HUES6 (cell line): ENCODE measurements at regions not wholly inside any gene's neighbourhood (a gene's known extent, or its start where the extent isn't known, plus 50 kb on each side); places are given as distances from the start of the nearest gene placed in this dataset.
"Not testable (repeated sequence)": the region's sequence is repeated elsewhere in the genome, so short reads cannot be mapped to it uniquely, and the experiment has no call there.

ENCODE experiments used
- H3K27ac ChIP-seq: 2 replicates; pipeline ENCODE4 v1.7.0; 2013; ENCODE audit warnings: low read depth, mild to moderate bottlenecking, low read length, inconsistent platforms
- H3K27me3 ChIP-seq: 2 replicates; pipeline ENCODE4 v1.6.1; 2013; ENCODE audit warnings: low read length; ENCODE audit not compliant: control insufficient read depth, insufficient read depth
- H3K36me3 ChIP-seq: 2 replicates; pipeline ENCODE4 v1.6.1; 2013; ENCODE audit warnings: low read length; ENCODE audit not compliant: control insufficient read depth, insufficient read depth
- H3K4me1 ChIP-seq: 2 replicates; pipeline ENCODE4 v1.6.1; 2013; ENCODE audit warnings: low read length; ENCODE audit not compliant: control insufficient read depth, insufficient read depth
- H3K4me3 ChIP-seq: 2 replicates; pipeline ENCODE4 v1.5.1; 2013; ENCODE audit warnings: low read depth, low read length
- H3K9ac ChIP-seq: one replicate; pipeline ENCODE4 v1.6.1; 2013; ENCODE audit warnings: mild to moderate bottlenecking, low read length
- H3K9me3 ChIP-seq: 2 replicates; pipeline ENCODE4 v1.6.1; 2013; ENCODE audit warnings: low read depth, low read length; ENCODE audit not compliant: control insufficient read depth, insufficient read depth

DNA sequence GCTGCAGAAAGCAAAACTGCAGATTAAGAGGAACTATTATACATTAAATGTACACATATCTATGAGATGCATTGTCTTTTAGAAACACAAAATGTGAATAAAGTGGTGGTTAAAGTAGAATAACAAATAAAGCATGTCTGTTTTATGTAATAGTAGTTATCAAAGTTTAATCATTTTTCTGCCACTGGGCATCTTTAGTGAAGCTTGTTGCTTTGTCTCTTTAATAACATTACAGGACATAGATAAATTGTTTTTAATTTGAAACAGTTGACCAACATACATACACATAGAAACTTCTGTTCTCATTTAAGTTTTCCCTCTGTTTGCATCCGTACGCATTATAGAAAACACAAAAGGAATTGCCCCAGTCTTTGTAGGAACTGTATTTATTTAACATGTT, 1700.0 kb upstream of the ADGRL3 start:
- H3K27ac ChIP-seq, result no peak overlapping the region
- H3K9me3 ChIP-seq, result no peaks in the 10 kb centered on the region
- H3K4me1 ChIP-seq, result peaks cover 11% of the 10 kb centered on the region
- no peak overlapping the region for H3K9ac ChIP-seq
- H3K36me3 ChIP-seq, result no peaks in the 10 kb centered on the region
- no peak overlapping the region for H3K4me3 ChIP-seq
- no peaks in the 10 kb centered on the region for H3K27me3 ChIP-seq

DNA sequence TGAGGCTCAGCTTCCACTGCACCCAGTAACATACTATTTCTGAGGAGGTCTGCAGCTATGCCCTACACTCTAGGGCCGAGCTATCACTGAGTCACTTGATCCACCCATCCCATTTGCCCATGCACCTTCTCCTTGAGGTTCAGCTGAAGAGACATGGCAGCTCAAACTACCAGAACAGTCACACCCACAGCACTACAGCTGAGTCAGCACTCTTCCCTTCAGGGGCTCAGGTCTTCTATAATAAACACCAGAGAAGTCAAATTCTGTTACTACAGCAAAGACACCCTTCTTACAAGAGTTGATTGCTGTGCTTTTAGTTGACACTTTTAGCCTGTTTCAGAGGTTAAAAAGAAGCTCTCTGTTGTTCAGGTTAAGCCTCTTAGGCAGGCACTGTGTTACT, 1696.4 kb upstream of the ADGRL3 start:
- Histone ChIP-seq H3K9me3 (no peaks in the 10 kb centered on the region), H3K27ac (no peak overlapping the region), H3K4me1 (peaks cover 11% of the 10 kb centered on the region), H3K36me3 (no peaks in the 10 kb centered on the region), H3K27me3 (no peaks in the 10 kb centered on the region), H3K4me3 (no peak overlapping the region), H3K9ac (no peak overlapping the region)

DNA sequence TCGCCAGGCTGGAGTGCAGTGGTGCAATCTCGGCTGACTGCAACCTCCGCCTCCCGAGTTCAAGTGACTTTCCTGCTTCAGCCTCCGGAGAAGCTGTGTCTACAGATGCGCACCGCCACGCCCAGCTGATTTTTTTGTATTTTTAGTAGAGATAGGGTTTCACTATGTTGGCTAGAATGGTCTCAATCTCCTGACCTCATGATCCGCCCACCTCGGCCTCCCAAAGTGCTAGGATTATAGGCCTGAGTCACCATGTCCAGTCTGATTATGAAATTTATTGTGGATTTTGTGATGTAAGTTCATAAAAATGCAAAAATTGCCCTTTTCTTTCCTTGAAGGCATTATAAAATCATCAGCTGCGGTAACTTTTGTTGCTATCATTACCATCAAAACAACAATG, 1688.3 kb upstream of the ADGRL3 start:
- H3K9ac ChIP-seq, H3K4me3 ChIP-seq, H3K36me3 ChIP-seq, H3K9me3 ChIP-seq, H3K27ac ChIP-seq, H3K4me1 ChIP-seq, H3K27me3 ChIP-seq: not testable (repeated sequence)

DNA sequence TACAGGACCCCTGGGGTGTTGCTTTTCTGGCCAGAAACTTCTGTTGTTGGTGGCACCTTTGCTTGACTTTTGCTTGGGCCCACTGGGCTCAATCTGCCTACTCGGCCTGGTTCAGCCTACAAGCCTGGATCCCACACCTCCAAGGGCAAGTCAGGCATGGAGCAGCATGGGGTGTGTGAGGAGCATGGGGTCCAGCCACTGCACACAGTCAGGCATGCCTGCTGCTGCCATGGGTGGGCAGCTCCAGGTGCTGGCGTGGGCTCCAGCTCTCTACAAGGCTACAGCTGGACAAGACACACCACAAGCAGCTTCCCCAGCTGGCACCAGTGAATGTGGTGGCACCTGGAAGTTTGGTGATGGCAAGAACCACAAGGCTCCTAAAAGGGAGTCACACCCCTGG, 1683.1 kb upstream of the ADGRL3 start:
- no peaks in the 10 kb centered on the region for H3K27me3 ChIP-seq
- H3K4me3 ChIP-seq, result no peak overlapping the region
- H3K4me1 ChIP-seq, result no peaks in the 10 kb centered on the region
- H3K9me3 ChIP-seq, result no peaks in the 10 kb centered on the region; the same call in 1 of the 2 replicates
- no peak overlapping the region for H3K9ac ChIP-seq
- H3K36me3 ChIP-seq, result no peaks in the 10 kb centered on the region
- H3K27ac ChIP-seq, result no peak overlapping the region

DNA sequence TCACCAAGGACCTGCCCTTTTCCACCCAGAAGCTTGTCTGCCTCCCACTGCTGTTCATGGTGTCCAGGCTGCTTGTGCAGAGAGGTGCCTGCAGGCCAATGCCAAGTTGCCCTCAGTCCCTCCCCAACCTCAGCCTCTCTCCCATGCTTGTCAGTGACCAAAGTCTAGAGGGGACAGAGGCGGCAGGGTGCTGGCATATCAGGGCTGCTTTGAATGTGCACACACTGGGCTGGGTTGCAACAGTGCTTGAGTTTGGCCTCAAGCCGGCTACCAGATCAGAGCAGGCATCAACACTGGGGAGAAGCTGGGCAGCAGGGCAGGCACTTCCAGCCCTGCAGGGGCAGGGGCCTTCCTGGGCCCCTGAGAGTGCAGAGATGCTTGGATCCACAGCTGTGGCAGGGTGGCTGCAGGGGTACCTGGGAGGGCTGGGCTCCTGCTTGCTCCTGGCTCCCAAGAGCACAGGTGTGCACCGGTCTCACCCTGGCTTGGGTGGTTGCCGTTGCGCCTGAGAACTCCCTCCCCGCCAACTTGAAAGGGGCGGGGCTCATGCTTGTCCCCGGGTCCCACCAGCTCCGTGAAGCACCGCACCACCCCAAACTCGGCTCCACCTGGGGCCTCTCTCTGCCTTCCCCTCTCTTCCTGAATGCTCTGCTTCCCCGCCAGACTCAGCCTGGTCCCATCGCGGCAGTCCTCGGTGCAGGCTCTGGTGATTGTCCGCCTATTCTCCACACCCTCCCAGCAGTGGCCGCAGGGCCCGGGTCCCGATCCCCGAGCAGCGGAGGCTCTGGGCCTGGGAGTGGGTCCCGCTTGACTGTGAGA, 1681.9 kb upstream of the ADGRL3 start:
- Histone ChIP-seq H3K27me3 (no peaks in the 10 kb centered on the region), H3K9ac (no peak overlapping the region), H3K27ac (no peak overlapping the region), H3K4me1 (no peaks in the 10 kb centered on the region), H3K4me3 (peak overlapping the region; percentile 55), H3K36me3 (no peaks in the 10 kb centered on the region), H3K9me3 (no peaks in the 10 kb centered on the region; the same call in 1 of the 2 replicates)

DNA sequence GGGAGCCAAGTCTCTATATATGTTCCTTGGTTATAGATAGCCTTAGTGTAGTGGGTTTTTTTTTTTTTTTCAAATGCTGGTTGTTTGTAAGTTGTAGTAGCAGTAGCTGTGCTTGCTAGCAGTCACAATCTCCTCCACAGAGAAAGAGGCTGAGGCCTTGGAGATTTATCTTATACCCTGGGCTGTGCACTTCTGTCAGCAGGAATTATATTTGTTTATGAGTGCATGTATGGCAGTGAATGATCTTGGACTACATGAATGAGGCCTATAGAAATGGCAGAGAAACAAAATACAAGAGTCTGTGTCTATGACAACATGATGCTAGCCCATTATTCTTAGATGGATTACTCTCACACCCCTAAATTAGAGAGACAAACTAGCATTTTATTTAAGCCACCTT, 1674.2 kb upstream of the ADGRL3 start:
- Histone ChIP-seq H3K4me3 (no peak overlapping the region), H3K27ac (no peak overlapping the region), H3K9ac (no peak overlapping the region), H3K36me3 (no peaks in the 10 kb centered on the region), H3K27me3 (no peaks in the 10 kb centered on the region), H3K4me1 (no peaks in the 10 kb centered on the region), H3K9me3 (no peaks in the 10 kb centered on the region)

DNA sequence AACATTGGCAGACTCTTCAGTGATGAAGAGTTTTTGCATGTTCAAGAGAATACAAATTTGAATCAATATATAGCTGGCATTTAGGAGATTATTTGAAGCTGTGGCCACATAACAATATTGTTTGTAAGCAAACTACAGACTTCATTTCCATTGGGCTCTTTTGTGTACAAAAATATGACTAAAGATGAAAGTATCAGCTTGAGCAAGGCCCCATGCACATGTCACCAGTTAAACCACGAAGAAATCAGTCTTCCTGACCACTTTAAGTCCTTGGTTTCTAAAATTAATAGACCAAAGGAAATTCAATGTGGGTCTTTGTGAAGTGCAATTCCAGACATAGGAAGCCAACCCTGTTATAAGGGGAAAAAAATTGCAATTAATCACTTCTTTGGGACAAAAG, 1664.6 kb upstream of the ADGRL3 start:
- Histone ChIP-seq H3K9me3 (no peaks in the 10 kb centered on the region), H3K9ac (no peak overlapping the region), H3K4me1 (no peaks in the 10 kb centered on the region), H3K27me3 (no peaks in the 10 kb centered on the region), H3K27ac (no peak overlapping the region), H3K36me3 (no peaks in the 10 kb centered on the region), H3K4me3 (no peak overlapping the region)

DNA sequence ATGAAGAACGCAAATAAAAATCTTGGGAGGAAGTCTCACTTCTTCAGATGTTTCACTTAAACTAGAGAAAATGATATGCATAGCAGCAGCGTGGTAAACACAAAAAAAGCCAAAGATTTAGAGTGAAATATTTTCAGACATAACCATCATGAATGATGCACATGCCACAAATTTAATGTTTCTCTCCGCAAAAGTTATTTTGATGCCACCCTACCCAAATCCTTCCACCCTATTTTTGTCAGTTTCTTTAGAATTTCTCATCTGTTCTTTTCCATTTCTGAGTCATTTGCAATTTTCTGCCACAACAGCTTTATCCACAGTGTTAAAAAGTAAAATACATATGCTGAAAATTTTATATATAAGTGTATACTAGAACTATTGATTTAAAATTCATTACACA, 1663.7 kb upstream of the ADGRL3 start:
- H3K4me3 ChIP-seq, result no peak overlapping the region
- no peak overlapping the region for H3K27ac ChIP-seq
- H3K27me3 ChIP-seq, result no peaks in the 10 kb centered on the region
- H3K9ac ChIP-seq, result no peak overlapping the region
- H3K36me3 ChIP-seq, result no peaks in the 10 kb centered on the region
- no peaks in the 10 kb centered on the region for H3K9me3 ChIP-seq
- no peaks in the 10 kb centered on the region for H3K4me1 ChIP-seq

DNA sequence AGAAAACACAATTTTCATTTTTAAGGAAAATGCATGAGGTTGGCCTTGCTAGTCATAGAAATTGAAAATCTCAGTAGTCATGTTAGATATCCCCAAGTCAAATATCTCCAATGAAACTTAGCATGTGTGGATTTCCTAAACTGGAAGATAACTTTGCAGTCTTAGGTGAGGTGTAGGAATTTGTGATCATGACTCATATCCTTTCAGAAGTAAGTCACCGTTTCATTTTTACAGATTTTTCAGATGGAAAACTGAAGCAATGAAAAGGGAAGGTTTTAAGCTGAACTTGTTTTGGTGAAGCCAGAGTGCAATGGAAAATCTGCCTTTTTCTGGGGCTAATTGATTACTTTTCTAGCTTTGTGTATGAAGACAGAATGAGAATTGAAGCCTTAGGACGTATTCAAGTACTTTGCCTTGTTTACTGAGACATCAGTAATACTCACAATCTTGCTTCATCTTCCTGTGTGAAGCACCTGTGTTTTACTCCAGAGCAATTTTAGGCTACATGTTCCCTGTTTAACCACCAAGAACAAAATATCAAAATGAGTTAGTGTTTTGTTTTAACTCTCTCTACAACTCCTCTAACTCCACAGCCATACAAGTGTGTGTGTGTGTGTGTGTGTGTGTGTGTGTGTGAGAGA, 1662.8 kb upstream of the ADGRL3 start:
- Histone ChIP-seq H3K9me3 (no peaks in the 10 kb centered on the region), H3K36me3 (no peaks in the 10 kb centered on the region), H3K27ac (no peak overlapping the region), H3K4me3 (no peak overlapping the region), H3K27me3 (no peaks in the 10 kb centered on the region), H3K4me1 (no peaks in the 10 kb centered on the region), H3K9ac (no peak overlapping the region)

DNA sequence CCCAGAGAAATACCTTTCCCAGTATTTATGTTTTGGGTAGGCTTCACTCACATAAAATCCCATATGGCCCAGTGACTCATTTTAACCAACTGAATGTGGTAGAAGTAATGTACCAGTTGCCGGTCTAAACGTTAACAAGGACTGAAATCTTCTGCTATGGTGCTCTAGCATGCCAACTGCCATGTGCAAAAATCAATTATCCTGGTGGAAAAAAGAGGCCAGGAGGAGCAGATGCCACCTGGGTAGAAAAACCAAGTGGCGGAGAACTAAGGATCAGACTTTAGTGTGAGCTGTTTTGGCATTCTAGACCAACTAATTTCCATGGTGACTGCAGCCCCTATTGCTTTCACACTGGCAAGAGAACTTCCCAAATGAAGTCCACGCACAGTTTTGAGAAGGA, 1660.7 kb upstream of the ADGRL3 start:
- no peaks in the 10 kb centered on the region for H3K4me1 ChIP-seq
- H3K27me3 ChIP-seq, result no peaks in the 10 kb centered on the region
- H3K4me3 ChIP-seq, result no peak overlapping the region
- H3K27ac ChIP-seq, result no peak overlapping the region
- no peaks in the 10 kb centered on the region for H3K9me3 ChIP-seq
- no peak overlapping the region for H3K9ac ChIP-seq
- no peaks in the 10 kb centered on the region for H3K36me3 ChIP-seq

DNA sequence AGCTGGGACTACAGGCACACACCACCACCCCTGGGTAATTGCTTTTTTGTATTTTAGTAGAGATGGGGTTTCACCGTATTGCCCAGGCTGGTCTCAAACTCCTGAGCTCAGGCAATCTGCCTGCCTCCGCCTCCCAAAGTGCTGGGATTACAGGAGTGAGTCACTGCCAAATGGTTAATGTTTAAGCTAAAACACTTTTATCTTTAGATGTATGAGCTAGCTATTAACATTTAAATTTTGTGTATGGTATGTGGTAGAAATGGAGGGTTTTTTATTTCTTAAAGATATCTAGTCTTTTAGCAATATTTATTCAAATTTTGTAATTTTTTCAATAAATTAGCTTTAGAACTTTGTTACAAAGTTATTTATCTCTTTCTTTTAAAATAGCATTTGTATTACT, 1659.8 kb upstream of the ADGRL3 start:
- Histone ChIP-seq H3K27me3 (no peaks in the 10 kb centered on the region), H3K36me3 (no peaks in the 10 kb centered on the region), H3K9ac (no peak overlapping the region), H3K27ac (no peak overlapping the region), H3K4me1 (no peaks in the 10 kb centered on the region), H3K4me3 (no peak overlapping the region), H3K9me3 (no peaks in the 10 kb centered on the region)
